MM.1S (cell line): ENCODE measurements at regions not wholly inside any gene's neighbourhood (a gene's known extent, or its start where the extent isn't known, plus 50 kb on each side); places are given as distances from the start of the nearest gene placed in this dataset.

ENCODE experiments used
- DNase-seq: peaks from one replicate; pipeline ENCODE4 v3.0.0-alpha.2; 2015
- H2AFZ ChIP-seq: fragments of 300-600 bp; sonication (generic); 2 replicates; pipeline ENCODE4 v1.6.0; 2016; ENCODE audit warnings: antibody characterized with exemption, low read length
- H3F3A ChIP-seq: fragments of 300-600 bp; sonication (generic); 2 replicates; pipeline ENCODE4 v1.6.1; 2016; ENCODE audit warnings: mild to moderate bottlenecking, antibody characterized with exemption, low read length, moderate library complexity, mixed read lengths; ENCODE audit not compliant: insufficient read depth
- H3K27ac ChIP-seq: fragments of 300-600 bp; sonication (generic); 2 replicates; pipeline ENCODE4 v1.5.1; 2016; ENCODE audit warnings: mild to moderate bottlenecking, low read length
- H3K27me3 ChIP-seq: fragments of 300-600 bp; sonication (generic); replicated peaks from 2 replicates; pipeline ENCODE4 v1.6.0; 2016; ENCODE audit warnings: low read length; ENCODE audit not compliant: insufficient read depth
- H3K36me3 ChIP-seq: fragments of 300-600 bp; sonication (generic); replicated peaks from 2 replicates; pipeline ENCODE4 v1.6.1; 2016; ENCODE audit warnings: mild to moderate bottlenecking, low read length, mixed read lengths; ENCODE audit not compliant: insufficient read depth
- H3K4me1 ChIP-seq: fragments of 300-600 bp; sonication (generic); 2 replicates; pipeline ENCODE4 v1.6.1; 2016; ENCODE audit warnings: low read length, mixed read lengths
- H3K4me2 ChIP-seq: fragments of 300-600 bp; sonication (generic); 2 replicates; pipeline ENCODE4 v1.6.0; 2016; ENCODE audit warnings: low read depth, low read length
- H3K4me3 ChIP-seq: fragments of 300-600 bp; sonication (generic); 2 replicates; pipeline ENCODE4 v1.5.1; 2016; ENCODE audit warnings: low read length, mixed read lengths
- H3K79me2 ChIP-seq: fragments of 300-600 bp; sonication (generic); 2 replicates; pipeline ENCODE4 v1.6.1; 2016; ENCODE audit warnings: mixed run types, low read length, mixed read lengths
- H3K9ac ChIP-seq: fragments of 300-600 bp; sonication (generic); 2 replicates; pipeline ENCODE4 v1.6.1; 2016; ENCODE audit warnings: low read length, mixed read lengths
- H3K9me2 ChIP-seq: fragments of 300-600 bp; sonication (generic); replicated peaks from 2 replicates; pipeline ENCODE4 v1.6.1; 2016; ENCODE audit warnings: mild to moderate bottlenecking, low read length, mixed read lengths; ENCODE audit not compliant: insufficient read depth
- H3K9me3 ChIP-seq: fragments of 300-600 bp; sonication (generic); replicated peaks from 2 replicates; pipeline ENCODE4 v1.6.1; 2016; ENCODE audit warnings: mild to moderate bottlenecking, low read length, mixed read lengths; ENCODE audit not compliant: insufficient read depth
- H4K20me1 ChIP-seq: fragments of 300-600 bp; sonication (generic); 2 replicates; pipeline ENCODE4 v1.6.1; 2016; ENCODE audit warnings: mild to moderate bottlenecking, low read length, moderate library complexity, mixed read lengths; ENCODE audit not compliant: insufficient read depth
- EZH2 ChIP-seq: fragments of 300-600 bp; sonication (generic); optimal IDR thresholded peaks from 2 replicates; pipeline ENCODE3; 2017; ENCODE audit warnings: low read depth, mild to moderate bottlenecking, antibody characterized with exemption, low read length, mixed read lengths
- EZH2phosphoT487 ChIP-seq: fragments of 300-600 bp; sonication (generic); IDR thresholded peaks from 2 replicates; pipeline ENCODE4 v1.6.1; 2018; ENCODE audit warnings: antibody characterized with exemption, low read length
- TF ChIP-seq, protein P1 (sequence below): fragments of 300-600 bp; sonication (generic); IDR thresholded peaks from 2 replicates; pipeline ENCODE4 v1.5.1; 2016; ENCODE audit warnings: antibody characterized with exemption, low read length, mixed read lengths

DNA sequence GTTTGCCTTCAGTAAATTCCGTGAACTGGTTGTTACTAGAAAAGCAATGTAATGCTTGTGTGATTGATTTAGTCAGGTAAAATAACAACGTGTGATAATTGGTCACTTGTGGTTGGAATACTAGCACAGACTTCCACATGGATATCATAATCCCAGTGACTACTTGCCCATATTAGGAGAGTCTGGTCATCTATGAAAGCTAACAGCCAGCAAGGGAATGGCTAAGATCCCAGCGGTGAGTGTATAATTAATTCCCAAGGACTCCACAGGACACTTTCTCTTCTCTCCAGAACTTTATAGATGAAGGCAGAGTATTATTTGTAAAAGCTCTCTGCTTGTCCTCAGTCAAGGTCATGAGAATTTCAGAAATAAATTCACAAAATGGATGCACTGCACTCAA is 662.6 kb upstream of the TEX47 start:
- Histone ChIP-seq H3K79me2 (no peaks in the 10 kb centered on the region), H3K9me2 (no peaks in the 10 kb centered on the region), H3K36me3 (no peaks in the 10 kb centered on the region), H2AFZ (no peak overlapping the region), H3K27me3 (no peaks in the 10 kb centered on the region), H4K20me1 (no peaks in the 10 kb centered on the region), H3K27ac (no peak overlapping the region), H3F3A (no peaks in the 10 kb centered on the region), H3K4me1 (no peaks in the 10 kb centered on the region), H3K4me3 (no peak overlapping the region), H3K9me3 (no peaks in the 10 kb centered on the region), H3K9ac (no peak overlapping the region), H3K4me2 (no peak overlapping the region)
- DNase-seq: no peak
- no peak for TF ChIP-seq EZH2phosphoT487
- TF ChIP-seq, protein P1, sequence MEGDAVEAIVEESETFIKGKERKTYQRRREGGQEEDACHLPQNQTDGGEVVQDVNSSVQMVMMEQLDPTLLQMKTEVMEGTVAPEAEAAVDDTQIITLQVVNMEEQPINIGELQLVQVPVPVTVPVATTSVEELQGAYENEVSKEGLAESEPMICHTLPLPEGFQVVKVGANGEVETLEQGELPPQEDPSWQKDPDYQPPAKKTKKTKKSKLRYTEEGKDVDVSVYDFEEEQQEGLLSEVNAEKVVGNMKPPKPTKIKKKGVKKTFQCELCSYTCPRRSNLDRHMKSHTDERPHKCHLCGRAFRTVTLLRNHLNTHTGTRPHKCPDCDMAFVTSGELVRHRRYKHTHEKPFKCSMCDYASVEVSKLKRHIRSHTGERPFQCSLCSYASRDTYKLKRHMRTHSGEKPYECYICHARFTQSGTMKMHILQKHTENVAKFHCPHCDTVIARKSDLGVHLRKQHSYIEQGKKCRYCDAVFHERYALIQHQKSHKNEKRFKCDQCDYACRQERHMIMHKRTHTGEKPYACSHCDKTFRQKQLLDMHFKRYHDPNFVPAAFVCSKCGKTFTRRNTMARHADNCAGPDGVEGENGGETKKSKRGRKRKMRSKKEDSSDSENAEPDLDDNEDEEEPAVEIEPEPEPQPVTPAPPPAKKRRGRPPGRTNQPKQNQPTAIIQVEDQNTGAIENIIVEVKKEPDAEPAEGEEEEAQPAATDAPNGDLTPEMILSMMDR: no peak
- no peak for TF ChIP-seq EZH2

DNA sequence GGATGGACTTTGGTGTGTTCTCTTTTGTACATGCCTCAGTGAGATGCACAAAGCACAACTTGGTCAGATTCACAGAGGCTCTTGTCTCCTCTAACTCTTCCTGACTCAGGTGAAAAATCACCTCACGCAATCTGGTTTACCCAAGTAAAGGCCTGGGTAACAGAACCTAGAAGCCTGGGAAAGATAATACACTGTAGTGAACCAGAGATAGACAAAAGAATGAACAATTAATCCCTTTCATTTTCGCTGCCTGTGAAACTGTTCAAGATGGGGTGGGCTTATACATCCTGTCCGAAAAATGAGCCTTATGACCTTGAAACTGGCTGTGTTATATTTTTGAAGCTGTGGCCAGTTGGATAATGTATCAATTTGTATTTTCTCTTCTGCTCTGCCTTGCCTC is 678.9 kb upstream of the TEX47 start:
- Histone ChIP-seq H3K27me3 (no peaks in the 10 kb centered on the region), H3K79me2 (no peaks in the 10 kb centered on the region), H3K9me3 (no peaks in the 10 kb centered on the region), H2AFZ (peak overlapping the region; percentile 28; the same call in 1 of the 2 replicates), H3K4me3 (peak overlapping the region; percentile 28), H3K36me3 (no peaks in the 10 kb centered on the region), H4K20me1 (no peaks in the 10 kb centered on the region), H3F3A (peaks cover 15% of the 10 kb centered on the region), H3K27ac (peak overlapping the region; percentile 81), H3K4me1 (peaks cover 27% of the 10 kb centered on the region), H3K9ac (peak overlapping the region; percentile 22; the same call in 1 of the 2 replicates), H3K9me2 (no peaks in the 10 kb centered on the region), H3K4me2 (peak overlapping the region; percentile 58)
- DNase-seq: peak; percentile 88
- TF ChIP-seq, protein P1: no peak
- TF ChIP-seq EZH2phosphoT487 (no peak), EZH2 (no peak)

DNA sequence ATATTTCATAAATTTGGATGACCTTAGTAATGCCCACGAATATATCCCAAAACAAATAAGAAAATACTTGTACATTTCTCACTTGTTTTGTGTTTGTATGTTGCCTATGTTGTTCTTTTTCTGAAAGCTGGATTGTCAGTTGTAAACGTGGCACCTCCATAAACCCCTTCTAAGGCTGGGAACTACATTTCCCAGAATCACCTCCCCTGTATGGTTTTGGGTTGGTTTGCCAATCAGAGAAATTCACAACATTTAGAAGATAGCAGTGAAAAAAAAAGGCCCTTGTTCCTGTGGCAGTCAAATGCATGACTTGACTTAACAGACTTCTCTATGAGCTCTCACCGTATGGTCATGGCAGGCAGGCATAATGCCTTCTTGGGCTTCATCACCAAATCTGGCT is 676.3 kb upstream of the STEAP1 start:
- Histone ChIP-seq H3K36me3 (no peaks in the 10 kb centered on the region), H2AFZ (no peak overlapping the region), H3K27ac (no peak overlapping the region), H3F3A (peaks cover 15% of the 10 kb centered on the region), H3K4me1 (peaks cover 23% of the 10 kb centered on the region), H3K4me2 (no peak overlapping the region), H3K9me2 (no peaks in the 10 kb centered on the region), H3K27me3 (no peaks in the 10 kb centered on the region), H3K9me3 (no peaks in the 10 kb centered on the region), H3K4me3 (no peak overlapping the region), H4K20me1 (no peaks in the 10 kb centered on the region), H3K79me2 (no peaks in the 10 kb centered on the region), H3K9ac (no peak overlapping the region)
- no peak for DNase-seq
- no peak for TF ChIP-seq EZH2
- TF ChIP-seq, protein P1: no peak
- no peak for TF ChIP-seq EZH2phosphoT487
